Omental fat pad (tissue), 3 donors: ENCODE measurements at regions not wholly inside any gene's neighbourhood (a gene's known extent, or its start where the extent isn't known, plus 50 kb on each side); places are given as distances from the start of the nearest gene placed in this dataset.
"Not testable (repeated sequence)": the region's sequence is repeated elsewhere in the genome, so short reads cannot be mapped to it uniquely, and the experiment has no call there.

ENCODE experiments used
- ATAC-seq: fragments of 150-250 bp; one replicate; pipeline ENCODE4 v1.9.1; 2016; ENCODE audit warnings: mild to moderate bottlenecking, moderate library complexity; ENCODE audit not compliant: low FRiP score
- DNase-seq: peaks from one replicate; pipeline ENCODE4 v3.0.0-alpha.2; 2019; ENCODE audit warnings: low spot score
- TF ChIP-seq, protein P1 (sequence below), 3 donors: fragments of 450-650 bp; IDR thresholded peaks; one replicate each; pipeline ENCODE4 v1.5.1; 2016 to 2017; ENCODE audit warnings: antibody characterized with exemption in 3 of 3, mild to moderate bottlenecking in 3 of 3, moderate library complexity in 2 of 3

DNA sequence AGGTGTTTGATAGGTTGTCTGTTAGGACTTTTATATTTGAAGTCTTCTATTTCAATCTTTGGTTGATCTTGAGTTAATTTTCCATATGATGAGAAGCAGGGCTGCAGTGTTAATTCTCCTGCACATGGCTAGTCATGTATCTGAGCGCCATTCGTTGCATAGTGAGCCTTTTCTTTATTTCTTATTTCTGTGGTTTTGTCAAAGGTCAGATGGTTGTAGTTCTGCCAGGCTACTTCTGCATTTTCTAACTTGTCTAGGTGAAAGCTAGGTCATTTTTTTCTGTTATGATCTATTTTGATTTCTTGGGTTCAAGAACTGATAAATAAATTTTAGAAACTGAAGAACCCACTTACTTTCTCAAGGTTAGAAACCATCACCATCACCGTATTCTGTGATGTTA is 56.7 kb downstream of the CCDC74A start:
- DNase-seq (no peak), ATAC-seq (no peak)
- TF ChIP-seq, protein P1, sequence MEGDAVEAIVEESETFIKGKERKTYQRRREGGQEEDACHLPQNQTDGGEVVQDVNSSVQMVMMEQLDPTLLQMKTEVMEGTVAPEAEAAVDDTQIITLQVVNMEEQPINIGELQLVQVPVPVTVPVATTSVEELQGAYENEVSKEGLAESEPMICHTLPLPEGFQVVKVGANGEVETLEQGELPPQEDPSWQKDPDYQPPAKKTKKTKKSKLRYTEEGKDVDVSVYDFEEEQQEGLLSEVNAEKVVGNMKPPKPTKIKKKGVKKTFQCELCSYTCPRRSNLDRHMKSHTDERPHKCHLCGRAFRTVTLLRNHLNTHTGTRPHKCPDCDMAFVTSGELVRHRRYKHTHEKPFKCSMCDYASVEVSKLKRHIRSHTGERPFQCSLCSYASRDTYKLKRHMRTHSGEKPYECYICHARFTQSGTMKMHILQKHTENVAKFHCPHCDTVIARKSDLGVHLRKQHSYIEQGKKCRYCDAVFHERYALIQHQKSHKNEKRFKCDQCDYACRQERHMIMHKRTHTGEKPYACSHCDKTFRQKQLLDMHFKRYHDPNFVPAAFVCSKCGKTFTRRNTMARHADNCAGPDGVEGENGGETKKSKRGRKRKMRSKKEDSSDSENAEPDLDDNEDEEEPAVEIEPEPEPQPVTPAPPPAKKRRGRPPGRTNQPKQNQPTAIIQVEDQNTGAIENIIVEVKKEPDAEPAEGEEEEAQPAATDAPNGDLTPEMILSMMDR (IDR thresholded peaks at IDR 0.05): no peak

DNA sequence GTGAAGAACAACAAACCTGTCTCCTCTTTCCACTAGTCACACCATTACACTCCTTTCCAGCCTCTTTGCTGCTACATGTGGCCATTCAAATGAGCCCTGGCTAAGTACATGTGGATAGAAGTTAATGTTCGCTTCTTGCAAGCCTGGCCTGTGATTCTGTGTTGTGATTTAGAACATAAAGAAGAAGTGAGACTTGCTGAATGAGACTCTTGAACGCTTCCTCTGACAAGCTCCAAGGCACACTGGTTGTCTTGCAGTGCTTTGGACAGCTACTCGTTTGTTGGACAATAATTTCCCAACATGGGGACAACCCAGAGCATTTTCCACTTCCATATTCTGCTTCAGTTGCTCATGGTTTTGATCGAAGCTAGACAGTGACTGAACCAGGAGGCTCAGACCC is 57.3 kb downstream of the CCDC74A start:
- ATAC-seq (no peak), DNase-seq (no peak)
- TF ChIP-seq, protein P1 (IDR thresholded peaks at IDR 0.05): no peak

DNA sequence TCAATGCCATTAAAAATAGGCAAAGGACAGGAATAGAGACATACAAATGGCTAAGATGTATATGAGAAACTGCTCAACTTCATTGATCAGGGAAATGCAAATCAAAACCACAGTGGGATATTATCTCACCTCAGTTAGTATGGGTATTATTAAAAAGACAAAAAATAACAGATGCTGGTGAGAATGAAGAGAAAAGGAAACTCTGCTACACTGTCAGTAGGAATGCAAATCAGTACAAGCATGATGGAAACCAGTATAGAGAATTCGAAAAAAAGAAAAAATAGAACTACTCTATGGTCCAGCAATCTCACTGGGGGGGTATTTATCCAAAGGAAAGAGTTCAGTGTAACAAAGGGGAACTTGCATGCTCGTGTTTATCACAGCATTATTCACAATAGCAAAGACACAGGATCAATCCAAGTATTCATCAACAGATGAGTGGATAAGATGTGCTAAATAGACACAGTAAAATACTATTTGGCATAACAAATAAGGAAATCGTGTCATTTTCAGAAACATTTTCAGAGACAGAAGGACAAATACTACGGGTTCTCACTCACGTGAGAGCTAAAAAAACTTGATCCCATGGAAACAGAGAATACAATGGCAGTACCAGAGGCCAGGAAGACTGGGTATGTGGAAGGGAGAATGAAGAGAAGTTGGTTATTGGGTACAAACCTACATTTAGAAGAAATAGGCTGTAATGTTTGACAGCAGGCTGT is 60.6 kb downstream of the CCDC74A start:
- ATAC-seq (no peak), DNase-seq (no peak)
- TF ChIP-seq, protein P1 (IDR thresholded peaks at IDR 0.05): no peak

DNA sequence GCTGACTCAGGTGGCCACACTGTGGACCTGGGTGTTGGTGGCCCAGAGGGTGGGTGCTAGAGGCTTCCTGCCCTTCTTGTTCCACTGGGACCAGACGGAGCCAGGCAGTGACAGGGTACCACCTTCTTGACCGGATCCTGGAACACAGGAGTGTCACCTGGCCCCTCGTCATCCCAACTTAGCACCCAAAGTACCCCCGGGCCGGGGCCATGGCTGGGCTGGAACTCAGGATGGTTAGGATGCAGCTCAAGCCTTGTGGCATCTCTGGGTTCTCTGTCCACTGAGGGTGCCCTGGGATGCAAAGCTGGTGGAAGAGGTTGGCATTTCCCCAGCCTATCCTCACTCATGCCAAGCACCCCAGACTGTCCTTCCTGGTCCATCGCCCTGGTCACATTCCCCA is 61.4 kb downstream of the CCDC74A start:
- ATAC-seq, DNase-seq: not testable (repeated sequence)

DNA sequence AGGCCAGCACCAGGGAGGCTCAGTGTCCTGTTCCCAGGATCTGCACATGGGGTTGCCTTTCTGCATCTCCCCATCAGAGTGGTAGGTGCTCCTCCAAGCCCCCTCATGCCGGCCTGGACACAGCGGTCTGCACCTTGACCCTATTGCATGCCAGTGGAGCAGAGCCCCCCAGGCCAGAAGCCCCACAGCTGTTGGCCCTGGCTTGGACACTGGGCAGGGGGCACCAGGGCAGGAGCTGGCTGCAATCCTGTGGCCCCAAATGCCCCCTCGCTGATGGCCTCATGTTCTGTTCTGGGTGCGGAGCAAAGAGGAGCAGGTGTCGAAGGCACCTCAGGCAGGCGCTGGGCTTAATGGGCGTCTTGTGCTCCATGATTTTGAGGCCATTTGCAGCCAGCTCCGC is 62.7 kb downstream of the CCDC74A start:
- TF ChIP-seq, protein P1 (IDR thresholded peaks at IDR 0.05): no peak
- ATAC-seq: no peak
- DNase-seq: no peak

DNA sequence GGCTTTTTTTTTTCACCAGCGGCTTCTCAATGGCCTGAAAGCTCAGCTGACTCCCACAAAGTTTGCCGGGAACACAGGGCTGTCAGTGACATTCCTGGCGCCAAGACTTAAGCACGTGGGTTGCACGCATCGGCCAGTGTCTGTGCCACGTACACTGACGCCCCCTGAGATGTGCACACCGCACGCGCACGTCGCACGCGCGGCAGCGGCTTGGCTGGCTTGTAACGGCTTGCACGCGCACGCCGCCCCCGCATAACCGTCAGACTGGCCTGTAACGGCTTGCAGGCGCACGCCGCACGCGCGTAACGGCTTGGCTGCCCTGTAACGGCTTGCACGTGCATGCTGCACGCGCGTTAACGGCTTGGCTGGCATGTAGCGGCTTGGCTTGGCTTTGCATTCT is 63.2 kb downstream of the CCDC74A start:
- TF ChIP-seq, protein P1 (IDR thresholded peaks at IDR 0.05): no peak
- DNase-seq (no peak), ATAC-seq (no peak)

DNA sequence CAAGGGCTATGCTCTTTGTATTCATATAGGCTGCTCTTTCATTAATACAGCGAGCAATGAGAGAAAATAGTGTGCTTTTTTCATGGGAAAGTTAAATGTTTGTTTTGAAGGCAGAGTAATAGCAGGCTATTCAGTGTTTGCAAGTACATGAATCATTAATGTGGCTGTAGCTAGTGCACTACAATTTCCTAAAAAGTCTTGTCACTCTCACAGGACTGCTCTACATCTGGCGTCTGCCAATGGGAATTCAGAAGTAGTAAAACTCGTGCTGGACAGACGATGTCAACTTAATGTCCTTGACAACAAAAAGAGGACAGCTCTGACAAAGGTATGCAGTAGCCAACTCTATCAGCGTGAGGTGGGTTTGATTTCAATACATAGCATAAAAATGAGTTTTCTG is 68.9 kb downstream of the CCDC74A start:
- ATAC-seq, DNase-seq: not testable (repeated sequence)

DNA sequence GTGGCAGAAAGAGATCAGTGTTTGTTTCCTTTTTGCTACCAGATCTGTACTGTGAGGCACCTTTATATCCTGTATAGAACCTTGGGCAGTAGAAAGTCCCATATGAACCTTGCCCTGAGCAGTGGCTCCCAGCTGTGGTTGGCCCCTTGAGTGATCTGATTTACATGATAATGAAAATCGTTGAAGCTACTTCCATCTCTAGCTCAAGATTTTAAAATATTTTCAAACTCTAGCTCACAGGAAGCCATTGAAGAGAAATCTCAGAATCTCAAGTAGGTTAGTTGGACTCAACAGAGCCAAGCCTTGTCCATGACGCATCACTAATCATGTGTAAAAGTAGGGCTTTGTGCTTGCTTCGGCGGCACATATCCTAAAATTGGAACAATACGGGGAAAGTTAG is 74.8 kb downstream of the CCDC74A start:
- not testable (repeated sequence) for ATAC-seq, DNase-seq

DNA sequence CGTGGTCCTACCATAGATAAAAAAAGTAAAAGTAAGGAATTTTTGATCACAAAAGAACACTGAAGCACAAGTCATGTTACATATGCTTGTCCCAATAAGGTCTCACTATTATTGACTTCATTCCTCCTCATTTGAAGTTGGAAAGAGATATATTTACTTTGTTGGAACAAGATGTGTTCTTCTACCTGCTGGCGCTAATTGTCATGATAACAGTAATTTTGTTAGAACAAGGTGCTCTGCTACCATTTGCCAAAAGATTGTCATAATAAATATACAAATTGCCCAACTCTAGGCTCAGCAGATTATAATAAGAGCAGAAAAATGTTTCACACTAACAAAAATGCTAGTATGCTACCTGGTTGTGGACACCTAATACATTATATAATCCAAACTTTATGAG is 77.0 kb downstream of the CCDC74A start:
- not testable (repeated sequence) for ATAC-seq, DNase-seq

DNA sequence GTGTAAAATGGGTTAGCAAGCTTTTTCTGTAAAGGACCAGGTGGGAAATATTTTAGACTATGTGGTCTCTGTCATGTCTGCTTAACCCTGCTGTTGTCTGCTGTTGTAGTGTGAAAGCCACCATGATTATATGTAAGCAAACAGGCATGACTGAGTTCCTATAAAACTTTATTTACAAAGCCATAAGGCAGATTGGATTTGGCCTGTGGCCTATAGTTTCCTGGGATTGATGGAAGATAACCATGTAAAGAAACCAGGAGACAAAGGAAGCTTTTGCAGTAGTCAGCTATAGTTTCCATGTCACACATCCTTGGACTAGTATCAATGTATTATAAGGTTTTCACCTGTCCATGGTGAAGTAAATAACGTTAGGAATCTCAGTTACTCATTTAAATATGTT is 78.7 kb downstream of the CCDC74A start:
- ATAC-seq, DNase-seq: not testable (repeated sequence)

DNA sequence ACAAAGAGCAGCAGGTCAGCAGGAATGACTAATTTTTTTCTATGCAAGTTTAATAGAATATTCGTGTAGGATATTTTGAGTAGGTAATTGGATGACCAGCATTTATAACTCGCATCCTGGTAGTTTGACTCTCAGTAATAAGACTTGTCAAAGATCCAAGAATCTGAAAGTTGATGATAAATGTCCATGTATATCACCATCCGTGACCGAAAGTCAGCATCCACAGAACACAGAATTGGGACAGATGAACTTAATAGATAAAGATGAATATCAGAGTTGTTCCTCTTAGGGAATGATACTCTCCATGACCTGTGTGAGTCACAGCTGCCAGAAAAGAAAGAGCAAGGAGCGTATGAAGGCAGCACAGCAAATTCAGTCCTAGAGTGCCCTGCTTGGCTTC is 79.4 kb downstream of the CCDC74A start:
- not testable (repeated sequence) for ATAC-seq, DNase-seq

DNA sequence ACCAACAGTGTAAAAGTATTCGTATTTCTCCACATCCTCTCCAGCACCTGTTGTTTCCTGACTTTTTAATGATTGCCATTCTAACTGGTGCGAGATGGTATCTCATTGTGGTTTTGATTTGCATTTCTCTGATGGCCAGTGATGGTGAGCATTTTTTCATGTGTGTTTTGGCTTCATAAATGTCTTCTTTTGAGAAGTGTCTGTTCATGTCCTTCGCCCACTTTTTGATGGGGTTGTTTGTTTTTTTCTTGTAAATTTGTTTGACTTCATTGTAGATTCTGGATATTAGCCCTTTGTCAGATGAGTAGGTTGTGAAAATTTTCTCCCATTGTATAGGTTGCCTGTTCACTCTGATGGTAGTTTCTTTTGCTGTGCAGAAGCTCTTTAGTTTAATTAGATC is 86.9 kb downstream of the CCDC74A start:
- not testable (repeated sequence) for DNase-seq, ATAC-seq

DNA sequence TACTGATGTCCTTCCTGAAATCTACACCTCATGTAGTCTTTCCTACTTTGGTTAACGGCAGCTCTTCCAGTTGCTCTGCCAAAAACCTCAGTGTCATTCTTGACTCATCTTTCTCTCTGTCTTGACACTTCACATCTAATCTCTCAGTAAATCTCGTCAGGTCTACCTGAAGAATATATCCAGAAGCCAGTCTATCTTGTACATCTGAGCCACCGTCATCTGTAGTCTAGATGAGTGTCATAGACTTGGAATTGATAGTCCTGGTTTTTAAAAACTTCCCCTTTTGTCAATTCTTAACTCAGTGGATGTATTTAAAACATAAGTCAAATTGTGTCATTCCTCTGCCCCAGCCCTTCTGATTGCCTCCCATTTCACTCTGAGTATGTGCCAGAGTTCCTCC is 90.6 kb downstream of the CCDC74A start:
- DNase-seq, ATAC-seq: not testable (repeated sequence)

DNA sequence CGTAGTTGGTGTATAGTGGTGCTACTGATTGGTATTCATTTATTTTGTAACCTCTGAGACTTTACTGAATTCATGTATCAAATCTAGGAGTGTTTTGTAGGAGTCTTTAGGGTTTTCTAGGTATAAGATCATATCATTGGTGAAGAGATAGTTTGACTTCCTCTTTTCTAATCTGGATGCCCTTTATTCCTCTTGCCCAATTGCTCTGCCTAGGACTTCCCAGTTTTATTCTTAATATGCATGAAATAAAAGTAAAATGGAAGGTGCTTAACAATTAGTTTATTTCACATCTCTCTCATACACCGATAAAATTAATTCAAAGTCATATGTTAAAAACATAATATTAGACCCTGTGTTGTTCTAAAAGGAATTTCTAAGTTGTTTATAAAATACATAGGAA is 95.2 kb downstream of the CCDC74A start:
- not testable (repeated sequence) for DNase-seq, ATAC-seq
